ENCODE measurements at regions not wholly inside any gene's neighbourhood (a gene's known extent, or its start where the extent isn't known, plus 50 kb on each side); places are given as distances from the start of the nearest gene placed in this dataset.

- DNase-seq (ENCODE audit: low read depth in 4 of 4, low spot score in 2 of 4), result no peak
Observed at GRCh38 chr2:144948205-144948855, 428.4 kb upstream of the ZEB2 start.

- DNase-seq (ENCODE audit: low read depth in 4 of 4, low spot score in 2 of 4), result no peak
Observed at GRCh38 chr2:144947709-144948037, 427.8 kb upstream of the ZEB2 start.

- no peak for DNase-seq (ENCODE audit: low read depth in 4 of 4, low spot score in 2 of 4)
Observed at GRCh38 chr2:144946263-144946662, 426.3 kb upstream of the ZEB2 start.

GRCh38 chr2:144944546-144945220 lies 424.8 kb upstream of the ZEB2 start:
- DNase-seq (ENCODE audit: low read depth in 4 of 4, low spot score in 2 of 4), result no peak

GRCh38 chr2:144943986-144944385 lies 424.1 kb upstream of the ZEB2 start:
- DNase-seq (ENCODE audit: low read depth in 4 of 4, low spot score in 2 of 4), result no peak

GRCh38 chr2:144943293-144943941 lies 423.5 kb upstream of the ZEB2 start:
- DNase-seq (ENCODE audit: low read depth in 4 of 4, low spot score in 2 of 4), result no peak

- DNase-seq (ENCODE audit: low read depth in 4 of 4, low spot score in 2 of 4), result no peak
Observed at GRCh38 chr2:144942516-144943256, 422.8 kb upstream of the ZEB2 start.

GRCh38 chr2:144941743-144942488 lies 422.0 kb upstream of the ZEB2 start:
- DNase-seq (ENCODE audit: low read depth in 4 of 4, low spot score in 2 of 4), result no peak

- no peak for DNase-seq (ENCODE audit: low read depth in 4 of 4, low spot score in 2 of 4)
Observed at GRCh38 chr2:144939590-144939989, 419.7 kb upstream of the ZEB2 start.

GRCh38 chr2:144937910-144938709 lies 418.2 kb upstream of the ZEB2 start:
- peak; percentile 61 to 82 (median 68) for DNase-seq (ENCODE audit: low read depth in 4 of 4, low spot score in 2 of 4)

- no peak for DNase-seq (ENCODE audit: low read depth in 4 of 4, low spot score in 2 of 4)
Observed at GRCh38 chr2:144937066-144937465, 417.1 kb upstream of the ZEB2 start.

GRCh38 chr2:144936442-144936841 lies 416.5 kb upstream of the ZEB2 start:
- DNase-seq (ENCODE audit: low read depth in 4 of 4, low spot score in 2 of 4), result no peak

- DNase-seq (ENCODE audit: low read depth in 4 of 4, low spot score in 2 of 4), result no peak
Observed at GRCh38 chr2:144935736-144936135, 415.8 kb upstream of the ZEB2 start.

GRCh38 chr2:144935191-144935590 lies 415.3 kb upstream of the ZEB2 start:
- no peak for DNase-seq (ENCODE audit: low read depth in 4 of 4, low spot score in 2 of 4)

- DNase-seq (ENCODE audit: low read depth in 4 of 4, low spot score in 2 of 4), result no peak
Observed at GRCh38 chr2:144931960-144932359, 412.0 kb upstream of the ZEB2 start.

- DNase-seq (ENCODE audit: low read depth in 4 of 4, low spot score in 2 of 4), result no peak
Observed at GRCh38 chr2:144931480-144931879, 411.6 kb upstream of the ZEB2 start.

- no peak for DNase-seq (ENCODE audit: low read depth in 4 of 4, low spot score in 2 of 4)
Observed at GRCh38 chr2:144927429-144927828, 407.5 kb upstream of the ZEB2 start.

GRCh38 chr2:144925886-144926285 lies 406.0 kb upstream of the ZEB2 start:
- no peak for DNase-seq (ENCODE audit: low read depth in 4 of 4, low spot score in 2 of 4)

- DNase-seq (ENCODE audit: low read depth in 4 of 4, low spot score in 2 of 4), result no peak
Observed at GRCh38 chr2:144924827-144925226, 404.9 kb upstream of the ZEB2 start.

- no peak for DNase-seq (ENCODE audit: low read depth in 4 of 4, low spot score in 2 of 4)
Observed at GRCh38 chr2:144922519-144922918, 402.6 kb upstream of the ZEB2 start.

Data from left renal cortex interstitium (tissue), 4 donors.